ENCODE measurements at regions not wholly inside any gene's neighbourhood (a gene's known extent, or its start where the extent isn't known, plus 50 kb on each side); places are given as distances from the start of the nearest gene placed in this dataset.

DNA sequence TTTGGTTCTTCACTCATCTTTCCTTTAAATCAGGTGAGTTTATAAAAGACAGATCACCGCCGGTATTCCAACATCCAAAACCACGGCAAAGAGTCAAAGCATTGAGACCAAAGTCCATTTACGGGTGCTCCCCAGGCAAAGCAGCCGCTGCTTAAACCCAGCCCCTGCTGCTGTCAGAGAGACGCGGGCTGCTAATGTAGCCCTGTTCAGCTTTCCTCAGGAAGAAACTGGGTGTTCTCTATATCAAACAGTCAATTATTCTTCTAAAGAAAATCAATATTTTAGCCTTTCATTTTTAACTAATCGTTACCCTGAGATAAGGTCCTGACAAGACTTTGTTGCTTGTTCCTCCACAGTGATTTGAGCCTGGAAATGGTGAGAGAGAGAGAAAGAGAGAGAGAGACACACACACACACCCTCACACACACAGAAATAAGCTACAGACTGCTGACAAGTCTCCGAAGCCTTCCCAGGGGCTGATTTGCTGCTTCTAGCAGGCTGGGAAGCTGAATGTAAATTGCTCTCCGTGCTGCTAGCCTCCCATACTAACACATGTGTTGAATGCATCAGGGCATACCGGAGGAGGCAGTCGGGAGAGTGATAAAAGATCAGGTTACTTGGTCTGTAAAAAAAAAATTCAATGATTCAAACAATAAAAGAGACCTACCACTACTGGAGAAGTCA lies 183.0 kb upstream of the ANK3 start:
- TF ChIP-seq, protein P1, sequence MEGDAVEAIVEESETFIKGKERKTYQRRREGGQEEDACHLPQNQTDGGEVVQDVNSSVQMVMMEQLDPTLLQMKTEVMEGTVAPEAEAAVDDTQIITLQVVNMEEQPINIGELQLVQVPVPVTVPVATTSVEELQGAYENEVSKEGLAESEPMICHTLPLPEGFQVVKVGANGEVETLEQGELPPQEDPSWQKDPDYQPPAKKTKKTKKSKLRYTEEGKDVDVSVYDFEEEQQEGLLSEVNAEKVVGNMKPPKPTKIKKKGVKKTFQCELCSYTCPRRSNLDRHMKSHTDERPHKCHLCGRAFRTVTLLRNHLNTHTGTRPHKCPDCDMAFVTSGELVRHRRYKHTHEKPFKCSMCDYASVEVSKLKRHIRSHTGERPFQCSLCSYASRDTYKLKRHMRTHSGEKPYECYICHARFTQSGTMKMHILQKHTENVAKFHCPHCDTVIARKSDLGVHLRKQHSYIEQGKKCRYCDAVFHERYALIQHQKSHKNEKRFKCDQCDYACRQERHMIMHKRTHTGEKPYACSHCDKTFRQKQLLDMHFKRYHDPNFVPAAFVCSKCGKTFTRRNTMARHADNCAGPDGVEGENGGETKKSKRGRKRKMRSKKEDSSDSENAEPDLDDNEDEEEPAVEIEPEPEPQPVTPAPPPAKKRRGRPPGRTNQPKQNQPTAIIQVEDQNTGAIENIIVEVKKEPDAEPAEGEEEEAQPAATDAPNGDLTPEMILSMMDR (IDR thresholded peaks at IDR 0.05) = no peak
- no peak for TF ChIP-seq POLR2A (IDR thresholded peaks at IDR 0.05)

All from esophagus squamous epithelium (tissue), 4 donors.